Smooth muscle cell of the brain vasculature (primary cell): ENCODE measurements at regions not wholly inside any gene's neighbourhood (a gene's known extent, or its start where the extent isn't known, plus 50 kb on each side); places are given as distances from the start of the nearest gene placed in this dataset.
"Not testable (repeated sequence)": the region's sequence is repeated elsewhere in the genome, so short reads cannot be mapped to it uniquely, and the experiment has no call there.

ENCODE experiments used
- DNase-seq: peaks from one replicate; pipeline ENCODE4 v3.0.0-alpha.2; 2012; ENCODE audit warnings: low read depth, low spot score

DNA sequence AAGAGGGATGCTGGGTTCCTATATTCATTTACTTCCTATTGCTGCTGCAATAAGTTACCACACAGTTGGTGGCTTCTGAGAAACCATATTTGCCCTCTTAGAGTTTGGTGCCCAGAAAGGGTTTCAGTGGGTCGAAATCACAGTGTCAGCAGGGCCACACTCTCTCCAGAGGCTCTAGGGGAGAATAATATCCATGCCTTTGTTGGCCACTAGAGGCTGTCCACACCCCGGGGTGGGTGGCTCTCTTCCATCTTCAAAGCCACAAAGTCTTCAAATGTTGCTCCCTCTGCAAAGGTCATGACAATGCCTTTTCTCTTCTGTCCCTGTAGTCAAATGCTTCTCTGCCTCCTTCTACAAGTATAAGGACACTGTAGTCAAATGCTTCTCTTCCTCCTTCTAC, 989.4 kb downstream of the CCSER2 start:
- no peak for DNase-seq

DNA sequence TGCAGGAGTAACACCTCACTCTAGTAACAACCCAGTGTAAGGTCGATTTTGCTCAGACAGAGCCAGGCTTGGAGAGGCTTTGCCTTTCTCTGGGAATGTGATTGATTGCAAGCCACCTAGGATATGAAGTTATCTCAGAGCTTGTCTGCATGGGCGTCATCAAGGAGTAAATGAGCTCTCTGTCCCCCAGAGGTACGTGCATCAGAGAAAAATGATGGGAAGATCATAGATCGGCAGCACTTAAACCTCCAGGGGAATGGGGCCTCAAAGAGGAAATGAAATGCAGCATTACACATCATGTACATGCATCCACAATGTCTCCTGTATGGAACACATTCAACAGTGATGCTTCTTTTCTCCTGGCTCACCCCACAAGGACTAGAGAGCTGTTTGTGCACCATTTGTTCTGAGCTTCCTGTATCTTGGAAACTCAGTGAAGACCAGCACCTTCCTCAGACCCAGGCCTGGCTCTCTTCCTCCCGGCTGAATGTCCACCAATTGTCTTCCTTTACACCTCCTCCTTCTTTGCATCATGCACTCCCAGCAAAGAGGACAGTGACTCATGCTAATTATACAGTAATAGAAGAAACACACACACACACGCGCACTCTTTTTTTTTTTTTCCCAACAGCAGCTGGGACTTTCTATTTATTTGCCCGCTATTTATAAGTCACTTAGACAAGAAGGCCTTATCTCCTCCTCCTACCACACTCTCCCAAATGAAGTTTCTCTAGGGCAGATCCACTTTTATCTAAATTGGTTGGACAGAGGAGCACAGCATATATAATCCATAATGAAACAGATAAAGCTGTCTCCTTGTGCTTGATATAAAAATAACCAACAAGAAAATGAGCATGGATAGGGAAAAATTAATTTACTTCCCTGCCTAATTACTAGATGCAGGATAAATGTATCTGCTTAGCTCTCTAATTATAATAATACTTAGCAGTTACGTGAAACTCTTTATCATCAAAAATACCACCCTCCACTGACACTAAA, 990.7 kb downstream of the CCSER2 start:
- DNase-seq: no peak

DNA sequence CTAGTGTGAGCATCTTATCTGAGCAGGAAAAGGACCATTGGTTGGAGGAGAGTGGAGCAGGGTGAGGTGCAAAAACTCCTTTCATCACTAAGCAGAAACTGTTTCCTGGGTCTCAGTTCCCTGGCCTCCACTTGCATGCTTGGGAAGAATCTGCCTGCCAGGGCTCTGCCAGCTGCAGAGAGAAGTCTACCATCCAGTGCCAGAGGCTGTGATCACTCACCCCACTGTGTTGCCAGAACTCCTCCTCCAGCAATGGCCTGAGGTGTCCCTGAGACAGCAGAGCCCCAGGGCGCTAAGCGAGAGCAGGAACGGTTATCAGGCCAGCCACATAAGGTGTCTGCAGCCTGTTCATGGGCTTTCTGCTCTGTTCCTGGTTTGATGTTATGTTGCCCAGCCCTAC, 991.4 kb downstream of the CCSER2 start:
- no peak for DNase-seq

DNA sequence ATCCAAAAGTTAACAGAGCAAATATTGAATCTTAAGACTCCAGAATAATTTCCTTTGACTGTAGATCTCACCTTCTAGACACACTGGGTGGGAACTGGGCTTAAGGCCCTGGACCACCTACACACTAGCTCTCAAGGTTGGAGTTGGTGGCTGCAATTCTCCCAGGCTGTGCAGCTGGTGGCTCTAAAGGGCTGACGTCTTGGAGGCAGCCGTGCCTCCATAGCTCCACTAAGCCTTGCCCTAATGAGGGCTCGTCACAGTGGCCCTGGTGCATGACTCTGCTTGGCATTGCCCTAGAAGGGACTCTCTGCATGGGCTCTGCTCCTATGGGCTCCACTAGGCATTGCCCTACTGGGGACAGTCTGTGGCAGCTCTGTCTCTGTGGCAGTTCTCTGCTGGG, 1005.2 kb downstream of the CCSER2 start:
- no peak for DNase-seq

DNA sequence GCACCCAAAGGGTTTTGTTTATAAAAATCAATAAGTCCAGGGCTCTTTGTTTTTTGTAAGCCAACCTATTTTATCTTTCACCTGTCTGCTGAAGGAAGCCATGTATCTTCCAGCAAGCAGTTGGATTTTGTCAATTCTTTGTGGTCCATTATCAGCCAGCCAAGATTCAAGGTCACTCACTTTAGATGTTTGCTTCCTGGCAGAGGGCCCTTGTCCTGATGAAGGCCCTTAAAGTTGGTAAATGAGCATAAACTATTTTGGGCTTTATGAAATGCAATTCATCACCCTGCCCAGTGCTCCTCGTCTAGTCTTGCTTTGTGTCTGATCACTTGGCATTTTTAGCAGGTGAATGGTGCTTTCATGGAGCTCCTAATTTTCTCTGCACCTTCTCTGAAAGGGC, 1004.2 kb downstream of the GRID1 start:
- no peak for DNase-seq

DNA sequence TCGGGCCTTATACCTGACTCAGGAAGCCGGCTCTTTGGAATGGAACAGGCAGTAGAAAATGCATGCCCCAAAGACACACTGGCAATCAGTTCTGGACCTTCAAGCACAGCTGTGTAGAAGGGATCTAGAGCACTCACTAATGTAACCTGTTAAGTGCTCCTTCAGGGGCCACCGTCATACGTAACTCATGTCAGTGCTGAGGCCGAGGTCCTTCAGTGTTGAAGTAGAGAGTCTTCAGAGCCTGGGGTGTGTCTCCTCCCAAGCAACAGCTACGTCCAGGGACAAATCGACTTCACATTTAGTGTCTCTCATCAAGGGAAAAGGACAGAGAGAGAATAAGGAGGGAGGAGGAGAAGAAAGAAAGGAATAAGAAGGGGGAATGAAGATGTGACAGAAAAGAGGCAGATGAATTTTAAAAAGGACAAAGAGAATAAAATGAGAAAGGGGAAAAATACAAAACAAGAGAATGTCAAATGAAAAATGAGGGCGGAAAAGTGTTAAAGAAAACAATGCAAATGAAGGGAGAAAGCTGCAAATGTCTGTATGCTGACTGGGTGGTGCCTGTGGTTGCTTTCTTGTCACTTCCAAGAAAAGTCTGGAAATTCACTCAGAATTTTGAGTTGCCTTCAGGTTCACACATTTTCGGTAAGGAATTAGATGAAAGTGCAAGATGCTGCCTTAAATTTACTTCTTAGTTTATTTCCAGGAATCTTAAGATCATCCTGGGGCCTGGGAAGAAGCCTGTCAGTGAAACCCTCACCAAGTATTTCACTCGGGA, 989.4 kb downstream of the GRID1 start:
- DNase-seq: no peak

DNA sequence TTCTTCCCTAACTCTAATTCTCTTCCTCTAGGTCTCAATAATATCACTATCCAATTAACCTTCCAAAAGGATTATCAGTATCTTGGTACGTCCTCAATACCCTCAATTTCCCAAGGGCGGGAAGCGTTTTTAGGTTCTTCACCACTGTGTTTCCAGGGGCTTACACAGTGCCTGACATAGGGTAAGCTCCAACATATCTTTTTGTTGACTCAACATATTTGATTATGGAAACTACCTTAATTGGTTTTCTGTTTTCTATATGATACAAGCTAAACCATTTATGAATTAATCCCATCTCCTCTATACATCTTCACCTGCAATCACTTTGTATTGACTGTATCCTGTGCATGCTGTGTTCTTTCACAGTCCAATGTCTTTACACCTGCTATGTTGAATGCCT, 987.3 kb downstream of the GRID1 start:
- DNase-seq: no peak

DNA sequence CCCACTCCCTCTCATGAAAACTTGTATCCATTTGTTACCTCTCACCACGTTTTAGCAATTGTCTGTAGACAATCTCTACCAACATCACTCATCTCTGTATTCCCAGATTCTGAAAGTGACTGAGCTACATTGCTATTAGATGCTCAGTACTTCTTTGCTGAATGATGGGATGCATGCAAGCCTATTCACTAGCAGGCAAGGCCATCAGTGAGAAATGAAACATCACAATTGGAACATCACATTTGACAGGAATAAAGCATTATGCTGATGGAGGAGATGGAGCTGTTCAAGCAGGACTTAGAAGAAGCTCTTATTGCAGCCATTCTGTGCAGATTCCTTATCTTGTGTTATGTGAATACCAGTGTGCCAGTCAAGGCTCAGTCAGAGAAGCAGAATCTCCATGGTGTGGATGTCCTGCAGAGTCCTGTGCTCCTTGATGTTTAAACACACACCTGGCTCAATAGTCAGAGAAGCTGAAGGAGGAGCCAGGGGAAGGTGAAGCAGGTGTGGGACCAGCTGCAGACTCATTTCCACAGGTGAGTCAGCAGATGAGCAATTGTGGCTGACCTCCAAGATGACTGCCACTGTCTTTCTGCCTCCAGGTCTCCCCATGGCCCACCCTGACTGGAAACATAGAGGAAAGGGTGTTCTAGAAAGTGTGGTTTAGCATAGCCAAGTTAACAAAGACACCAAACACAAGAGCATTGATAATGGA, 965.5 kb downstream of the GRID1 start:
- DNase-seq: no peak

DNA sequence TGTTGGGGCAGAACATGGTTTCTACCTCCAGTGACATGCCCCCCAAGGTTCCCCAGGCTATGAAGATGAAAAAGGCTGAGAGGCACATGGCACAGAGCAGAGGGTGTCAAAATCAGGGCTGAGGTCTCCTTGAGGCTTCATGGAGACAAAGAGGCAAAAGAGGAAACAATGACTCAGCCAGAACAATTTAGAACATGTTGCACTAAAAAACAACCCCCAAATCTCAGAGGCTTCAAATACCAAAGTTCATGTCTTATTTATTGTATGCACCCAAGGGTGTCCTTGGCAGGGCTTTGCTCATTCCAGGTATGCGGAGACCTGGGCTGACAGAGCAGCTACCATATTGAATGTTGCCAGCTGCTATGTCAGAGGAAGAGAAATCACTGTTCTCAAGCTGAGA, 964.1 kb downstream of the GRID1 start:
- no peak for DNase-seq

DNA sequence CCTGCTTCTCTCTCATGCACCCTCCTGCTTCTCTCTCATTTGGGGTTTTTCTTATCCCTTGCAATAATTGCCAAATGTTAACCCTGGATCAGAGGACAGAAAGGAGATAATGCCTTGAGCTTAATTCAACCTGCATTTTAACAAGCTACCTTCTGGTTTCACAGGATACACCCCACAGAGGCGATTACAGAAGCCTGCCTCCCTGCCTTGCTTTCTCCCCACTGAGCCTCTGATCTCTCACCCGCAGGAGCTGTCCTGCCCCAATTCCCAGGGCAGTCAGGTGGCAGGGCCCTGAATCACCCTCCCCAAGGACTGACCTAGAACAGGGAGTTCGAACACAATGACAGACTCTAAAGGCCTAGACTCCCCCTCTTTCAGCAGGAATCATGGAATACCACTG, 959.5 kb downstream of the GRID1 start:
- DNase-seq: no peak

DNA sequence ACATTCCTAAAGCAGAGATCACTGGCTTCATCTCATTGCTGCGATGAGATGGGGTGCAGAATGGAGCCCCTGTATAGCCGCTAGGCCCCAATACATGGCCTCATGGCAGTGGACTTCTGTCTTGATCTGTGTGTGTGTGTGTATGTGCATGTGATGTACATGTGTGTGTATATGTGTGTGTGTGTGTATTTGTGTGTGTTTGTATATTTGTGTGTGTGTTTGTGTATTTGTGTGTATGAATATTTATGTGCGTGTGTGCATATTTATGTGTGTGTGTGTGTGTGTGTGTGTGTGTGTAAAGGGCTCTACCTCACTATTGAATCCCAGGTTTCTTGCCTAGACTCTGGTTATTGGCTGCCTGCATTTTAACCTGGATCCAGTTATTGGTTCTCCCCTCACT, 958.2 kb downstream of the GRID1 start:
- no peak for DNase-seq

DNA sequence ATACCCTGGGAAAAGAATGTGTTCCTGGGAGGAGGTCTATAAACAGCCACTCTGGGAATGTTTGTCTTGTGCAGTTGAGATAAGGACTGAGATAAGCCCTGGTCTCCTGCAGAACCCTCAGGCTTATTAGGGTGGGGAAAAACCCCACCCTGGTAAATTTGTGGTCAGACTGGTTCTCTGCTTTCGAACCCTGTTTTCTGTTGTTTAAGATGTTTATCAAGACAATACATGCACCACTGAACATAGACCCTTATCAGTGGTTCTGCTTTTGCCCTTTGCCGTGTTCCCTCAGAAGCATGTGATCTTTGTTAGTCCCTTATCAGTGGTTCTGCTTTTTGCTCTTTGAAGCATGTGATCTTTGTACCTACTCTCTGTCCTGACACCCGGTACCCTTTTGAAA, 956.0 kb downstream of the GRID1 start:
- DNase-seq: not testable (repeated sequence)

DNA sequence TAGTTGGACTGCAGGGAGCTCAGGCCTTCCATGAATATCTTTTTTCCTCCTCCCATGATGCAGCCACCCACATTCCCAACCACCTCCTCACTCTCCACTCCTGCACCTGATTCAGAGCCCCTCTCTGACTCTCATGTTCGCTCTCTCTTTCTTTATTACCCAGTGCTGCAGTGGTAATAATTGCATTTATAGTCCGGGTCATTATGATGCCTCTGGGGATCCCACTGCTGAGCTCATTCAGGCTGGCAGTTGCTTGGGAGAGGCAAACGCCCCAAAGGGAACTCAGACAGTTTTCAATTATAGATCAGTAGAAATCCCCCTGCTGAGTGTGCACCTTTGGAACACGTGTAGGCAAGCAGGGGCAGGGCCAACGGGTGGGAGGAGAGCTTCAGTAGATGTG, 953.0 kb downstream of the GRID1 start:
- no peak for DNase-seq

DNA sequence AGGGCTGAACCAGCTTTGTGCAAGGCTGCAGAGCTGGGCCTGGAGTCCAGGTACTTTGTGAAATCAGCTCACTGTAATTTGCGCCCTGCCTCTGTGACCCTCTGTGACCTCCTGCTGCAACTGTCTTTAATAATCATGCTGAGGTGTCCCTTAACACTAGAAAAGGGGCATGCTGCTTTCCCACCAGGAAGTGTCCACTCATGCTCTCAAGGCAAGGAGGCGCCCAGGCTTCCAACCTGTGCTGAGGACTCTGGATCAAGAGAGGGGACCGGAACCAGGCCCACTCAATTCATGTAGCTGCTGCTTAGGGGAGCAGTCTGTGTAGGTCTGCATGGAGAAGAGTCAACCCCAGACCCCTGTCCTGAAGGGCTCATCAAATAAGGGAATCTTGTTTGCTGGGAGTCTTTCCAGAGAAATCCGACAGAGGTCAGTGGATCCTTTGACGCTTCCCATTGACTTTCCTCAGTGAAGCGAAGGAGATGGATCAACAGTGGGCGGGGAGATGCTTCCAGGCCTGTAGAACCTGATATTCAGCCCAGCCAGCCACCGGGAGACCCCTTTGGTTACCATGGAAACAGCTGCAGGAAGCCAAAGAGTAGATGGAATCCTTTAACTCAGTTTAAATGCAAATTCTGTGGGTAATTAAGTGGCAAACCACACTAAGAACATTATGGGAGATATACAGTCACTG, 945.9 kb downstream of the GRID1 start:
- no peak for DNase-seq

DNA sequence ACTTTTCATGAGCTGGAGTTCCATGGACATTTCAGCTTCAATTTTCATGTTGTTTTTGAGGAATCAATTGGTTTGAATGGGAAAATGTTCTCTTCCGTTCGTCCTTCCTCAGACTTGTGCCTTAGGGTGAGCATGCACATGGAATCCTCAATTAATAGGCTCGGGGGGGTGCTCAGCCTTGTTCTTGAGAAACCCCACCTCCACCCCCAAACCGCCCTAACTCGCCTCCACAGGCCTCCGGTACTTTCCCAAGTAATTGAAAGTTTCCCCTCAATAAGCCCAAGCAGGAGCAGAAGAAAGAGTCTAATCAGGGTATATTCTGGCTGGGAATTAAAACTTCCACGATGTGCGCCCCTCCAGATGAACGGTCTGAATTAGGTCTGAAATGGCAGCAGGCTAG, 945.2 kb downstream of the GRID1 start:
- no peak for DNase-seq

DNA sequence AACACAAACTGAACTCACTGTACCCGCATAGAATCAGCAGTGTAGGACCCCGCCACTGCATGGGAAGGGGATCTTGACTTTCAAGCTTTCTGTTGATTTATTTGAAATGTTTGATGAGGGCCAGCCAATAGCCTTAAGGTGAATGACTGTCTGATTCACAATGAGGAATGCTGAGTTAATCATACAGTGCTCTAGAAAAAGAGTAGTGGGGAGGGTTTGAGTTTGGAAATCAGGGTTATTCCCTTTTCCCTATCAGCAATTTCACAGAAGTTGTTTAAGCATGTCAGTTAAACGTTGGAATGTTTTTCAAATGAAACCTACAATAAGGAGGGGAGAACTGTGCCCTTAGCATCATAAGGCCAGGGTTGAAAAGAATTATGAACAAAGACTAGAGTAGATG, 937.5 kb downstream of the GRID1 start:
- DNase-seq: no peak

DNA sequence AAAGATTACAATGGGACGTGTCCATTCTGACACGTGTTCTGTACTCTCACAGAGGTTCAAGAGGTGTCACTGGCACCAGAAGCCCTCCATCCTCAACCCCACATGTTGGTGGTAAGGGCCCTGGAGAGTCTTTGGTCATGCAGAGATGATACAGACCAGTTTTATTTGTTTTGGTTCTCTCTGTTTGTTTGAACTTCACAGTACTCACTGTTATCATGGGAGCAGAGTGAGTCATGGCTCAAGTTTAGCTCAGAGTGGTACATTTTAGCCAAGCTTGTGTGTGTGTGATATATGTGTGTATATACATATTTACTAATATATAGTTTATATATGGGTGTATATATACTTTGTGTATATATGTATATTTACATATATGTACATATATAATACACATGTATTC, 935.6 kb downstream of the GRID1 start:
- no peak for DNase-seq

DNA sequence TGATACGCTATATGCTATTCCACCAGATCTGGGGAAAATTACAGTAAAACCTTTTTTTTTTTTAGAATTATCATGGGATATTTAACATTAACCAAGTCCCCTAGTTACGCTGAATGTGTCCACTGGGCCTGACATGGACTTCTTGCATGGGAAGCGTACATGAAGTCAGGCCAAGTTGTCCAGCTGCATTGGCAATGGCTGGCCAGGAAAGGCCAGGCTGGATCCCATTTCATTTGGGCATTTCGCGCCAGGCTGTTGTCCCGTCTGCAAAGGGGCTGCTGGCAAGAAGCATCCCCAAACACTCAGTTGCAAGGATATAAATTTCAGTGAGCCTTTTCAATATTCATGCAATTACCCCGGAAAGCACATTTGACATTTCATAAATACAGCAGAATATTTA, 933.3 kb downstream of the GRID1 start:
- no peak for DNase-seq

DNA sequence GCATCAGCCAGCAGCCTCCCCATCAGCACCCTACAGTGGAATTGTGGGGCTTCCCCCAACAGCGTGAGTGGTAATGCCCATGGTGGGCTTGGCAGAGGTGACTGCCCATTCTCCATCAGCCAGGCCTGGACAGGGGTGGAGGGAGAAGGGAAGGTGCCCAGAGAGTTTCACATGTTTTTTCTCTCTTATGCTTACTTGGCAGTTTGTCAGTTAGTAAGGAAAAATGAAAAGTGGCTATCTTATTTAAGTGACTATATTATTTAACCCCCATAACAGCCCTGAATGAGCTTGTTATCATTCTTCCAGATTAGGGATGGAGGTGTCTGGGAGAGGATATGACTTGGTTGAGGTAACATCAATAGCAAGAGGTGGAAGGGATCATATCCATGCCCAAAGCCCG, 921.7 kb downstream of the GRID1 start:
- no peak for DNase-seq

DNA sequence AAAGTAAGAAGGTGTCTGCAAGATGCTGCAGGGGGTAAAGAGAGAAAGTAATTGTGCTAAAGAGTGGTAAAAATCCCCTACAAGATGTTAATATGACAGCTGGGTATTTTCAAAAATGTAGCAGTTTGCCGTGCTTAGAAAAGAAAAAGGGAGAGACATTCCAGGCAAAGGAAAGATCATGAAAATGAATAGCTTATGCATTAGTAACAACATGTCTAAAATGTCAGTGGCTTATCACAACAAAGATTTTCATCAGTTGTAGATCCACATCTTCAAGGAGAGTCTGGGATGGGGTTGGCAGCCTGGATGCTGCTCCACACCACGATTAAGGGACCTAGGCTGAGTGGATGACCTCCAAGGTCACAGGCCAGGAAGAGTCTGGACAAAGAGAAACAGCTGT, 920.9 kb downstream of the GRID1 start:
- DNase-seq: no peak

DNA sequence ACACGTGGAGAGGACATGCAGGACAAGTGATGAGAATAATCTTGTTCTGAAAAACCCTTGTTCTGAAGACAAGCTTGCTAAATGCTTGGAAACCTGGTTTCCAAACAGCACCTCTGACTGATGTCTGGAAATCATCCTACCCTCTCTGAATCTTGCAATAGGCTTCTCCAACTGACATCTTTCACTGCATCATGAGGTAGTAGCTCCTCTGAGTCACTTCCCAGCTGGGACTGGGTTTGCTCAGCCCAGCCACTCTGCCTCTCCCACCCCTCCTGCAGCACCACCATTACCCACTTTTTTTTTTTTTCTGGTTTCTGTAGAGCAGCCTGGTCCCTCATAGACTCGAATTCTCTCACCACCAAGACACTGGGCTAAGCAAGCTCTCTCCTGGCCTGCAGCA, 919.8 kb downstream of the GRID1 start:
- no peak for DNase-seq

DNA sequence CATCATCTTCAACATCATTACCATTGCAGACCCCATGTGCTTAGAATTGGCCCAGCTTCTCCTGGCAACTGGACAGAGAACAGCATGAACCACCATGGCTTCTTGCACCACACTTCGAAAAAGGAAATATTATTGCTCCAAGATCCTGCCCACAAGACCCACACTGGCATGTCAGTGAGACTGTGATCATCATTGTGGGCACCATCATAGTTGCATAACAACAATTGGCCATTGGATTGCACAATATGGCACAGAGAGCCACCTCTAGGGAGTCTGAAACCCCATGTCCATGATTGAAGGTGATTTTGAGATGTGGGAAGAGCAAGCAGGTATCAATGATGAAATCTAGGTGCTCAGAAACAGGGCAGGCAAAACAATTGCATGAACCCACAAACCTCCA, 918.9 kb downstream of the GRID1 start:
- DNase-seq: no peak
